ENCODE measurements at regions not wholly inside any gene's neighbourhood (a gene's known extent, or its start where the extent isn't known, plus 50 kb on each side); places are given as distances from the start of the nearest gene placed in this dataset.

- H3K4me1 ChIP-seq (ENCODE audit: insufficient read depth, low read length, poor library complexity, severe bottlenecking): peaks cover 31% of the 10 kb centered on the region
- ChIA-PET POLR2A (ENCODE audit: low non-redundant PET) (no interaction called here), CTCF (no interaction called here)
- BruUV-seq (replicated peaks): no TSS peak
- intact Hi-C loops (cut with micrococcal nuclease; ENCODE audit: unreplicated experiment): loop anchor here (5.0 to 10.0 kb wide), 2 partner anchors 166 to 983 kb away; no protein-coding TSS in a partner anchor
- no peak overlapping the region for H3K4me3 ChIP-seq (ENCODE audit: low read depth, low read length, poor library complexity, severe bottlenecking)
- TF ChIP-seq EZH2 (IDR thresholded peaks at IDR 0.05; ENCODE audit: borderline replicate concordance, low read depth, low read length, poor library complexity, severe bottlenecking) (no peak), CTCF (conservative IDR thresholded peaks at IDR 0.05; ENCODE audit: low read depth, low read length) (peak; percentile 70)
- no peaks in the 10 kb centered on the region for H3K27me3 ChIP-seq (replicated peaks; ENCODE audit: insufficient read depth, low read depth, low read length, poor library complexity)
- H3K9me3 ChIP-seq (ENCODE audit: low read depth, low read length, poor library complexity, severe bottlenecking): no peaks in the 10 kb centered on the region
- H3K27ac ChIP-seq (ENCODE audit: low read depth, low read length, poor library complexity, severe bottlenecking): no peak overlapping the region
- peak; percentile 73 for DNase-seq (ENCODE audit: low spot score)
- H3K36me3 ChIP-seq (ENCODE audit: insufficient read depth, low read length, poor library complexity, severe bottlenecking): no peaks in the 10 kb centered on the region
Observed at GRCh38 chrX:124211312-124211942, 121.0 kb upstream of the TEX13D start.

GRCh38 chrX:124212622-124213021 is 119.8 kb upstream of the TEX13D start:
- no peak overlapping the region for H3K4me3 ChIP-seq (ENCODE audit: low read depth, low read length, poor library complexity, severe bottlenecking)
- H3K27me3 ChIP-seq (replicated peaks; ENCODE audit: insufficient read depth, low read depth, low read length, poor library complexity): no peaks in the 10 kb centered on the region
- no peaks in the 10 kb centered on the region for H3K9me3 ChIP-seq (ENCODE audit: low read depth, low read length, poor library complexity, severe bottlenecking)
- intact Hi-C loops (cut with micrococcal nuclease; ENCODE audit: unreplicated experiment): loop anchor here (5.0 to 10.0 kb wide), 2 partner anchors 165 to 982 kb away; no protein-coding TSS in a partner anchor
- ChIA-PET POLR2A (ENCODE audit: low non-redundant PET) (no interaction called here), CTCF (no interaction called here)
- DNase-seq (ENCODE audit: low spot score): no peak
- TF ChIP-seq EZH2 (IDR thresholded peaks at IDR 0.05; ENCODE audit: borderline replicate concordance, low read depth, low read length, poor library complexity, severe bottlenecking) (no peak), CTCF (conservative IDR thresholded peaks at IDR 0.05; ENCODE audit: low read depth, low read length) (no peak)
- BruUV-seq (replicated peaks): no TSS peak
- H3K27ac ChIP-seq (ENCODE audit: low read depth, low read length, poor library complexity, severe bottlenecking): no peak overlapping the region
- peaks cover 43% of the 10 kb centered on the region for H3K4me1 ChIP-seq (ENCODE audit: insufficient read depth, low read length, poor library complexity, severe bottlenecking)
- H3K36me3 ChIP-seq (ENCODE audit: insufficient read depth, low read length, poor library complexity, severe bottlenecking): no peaks in the 10 kb centered on the region

- Histone ChIP-seq H3K4me1 (ENCODE audit: insufficient read depth, low read length, poor library complexity, severe bottlenecking) (peaks cover 48% of the 10 kb centered on the region), H3K36me3 (ENCODE audit: insufficient read depth, low read length, poor library complexity, severe bottlenecking) (no peaks in the 10 kb centered on the region), H3K4me3 (ENCODE audit: low read depth, low read length, poor library complexity, severe bottlenecking) (no peak overlapping the region), H3K27ac (ENCODE audit: low read depth, low read length, poor library complexity, severe bottlenecking) (peak overlapping the region; percentile 12), H3K27me3 (replicated peaks; ENCODE audit: insufficient read depth, low read depth, low read length, poor library complexity) (no peaks in the 10 kb centered on the region), H3K9me3 (ENCODE audit: low read depth, low read length, poor library complexity, severe bottlenecking) (no peaks in the 10 kb centered on the region)
- TF ChIP-seq CTCF (conservative IDR thresholded peaks at IDR 0.05; ENCODE audit: low read depth, low read length): no peak
- TF ChIP-seq EZH2 (IDR thresholded peaks at IDR 0.05; ENCODE audit: borderline replicate concordance, low read depth, low read length, poor library complexity, severe bottlenecking): no peak
- ChIA-PET POLR2A (ENCODE audit: low non-redundant PET) (no interaction called here), CTCF (no interaction called here)
- no TSS peak for BruUV-seq (replicated peaks)
- intact Hi-C loops (cut with micrococcal nuclease; ENCODE audit: unreplicated experiment): loop anchor here (5.0 to 10.0 kb wide), 2 partner anchors 253 to 979 kb away; partner anchors contain the start of gene STAG2
- no peak for DNase-seq (ENCODE audit: low spot score)
Observed at GRCh38 chrX:124215786-124216185, 116.7 kb upstream of the TEX13D start.

All from A673 (cell line).